Activated CD4-positive, CD25-positive, alpha-beta regulatory T cell (primary cell): ENCODE measurements at regions not wholly inside any gene's neighbourhood (a gene's known extent, or its start where the extent isn't known, plus 50 kb on each side); places are given as distances from the start of the nearest gene placed in this dataset.

ENCODE experiments used
- DNase-seq, 4 experiments: peaks; one replicate each; lab custom pipeline; 2025; lab: John Stamatoyannopoulos, UW

- no peak for DNase-seq
Observed at GRCh38 chr1:234936612-234937389, 191.8 kb downstream of the TOMM20 start.

GRCh38 chr1:234934611-234935033 lies 194.0 kb downstream of the TOMM20 start:
- no peak for DNase-seq

GRCh38 chr1:234933475-234933874 lies 195.2 kb downstream of the TOMM20 start:
- no peak for DNase-seq

- DNase-seq: no peak
Observed at GRCh38 chr1:234932511-234933430, 195.9 kb downstream of the TOMM20 start.

- no peak for DNase-seq
Observed at GRCh38 chr1:234932106-234932505, 196.5 kb downstream of the TOMM20 start.

- DNase-seq: no peak
Observed at GRCh38 chr1:234931404-234931973, 197.1 kb downstream of the TOMM20 start.

- DNase-seq: no peak
Observed at GRCh38 chr1:234929369-234929768, 199.3 kb downstream of the TOMM20 start.

- no peak for DNase-seq
Observed at GRCh38 chr1:234928642-234929041, 200.0 kb downstream of the TOMM20 start.

GRCh38 chr1:234927971-234928640 lies 200.5 kb downstream of the TOMM20 start:
- DNase-seq: no peak

- DNase-seq: no peak
Observed at GRCh38 chr1:234927312-234927970, 201.2 kb downstream of the TOMM20 start.

- peak in 1 of 4 experiments; percentile 6 for DNase-seq
Observed at GRCh38 chr1:234926559-234927311, 201.9 kb downstream of the TOMM20 start.

- no peak for DNase-seq
Observed at GRCh38 chr1:234926264-234926558, 202.4 kb downstream of the TOMM20 start.

- no peak for DNase-seq
Observed at GRCh38 chr1:234925440-234926263, 203.0 kb downstream of the TOMM20 start.

- no peak for DNase-seq
Observed at GRCh38 chr1:234924450-234925355, 203.9 kb downstream of the TOMM20 start.

- no peak for DNase-seq
Observed at GRCh38 chr1:234923626-234924025, 205.0 kb downstream of the TOMM20 start.

GRCh38 chr1:234922987-234923386 lies 205.7 kb downstream of the TOMM20 start:
- no peak for DNase-seq

- no peak for DNase-seq
Observed at GRCh38 chr1:234921266-234922062, 207.2 kb downstream of the TOMM20 start.

GRCh38 chr1:234920843-234921140 lies 207.8 kb downstream of the TOMM20 start:
- no peak for DNase-seq
